Ovary (tissue), 7 donors: ENCODE measurements at regions not wholly inside any gene's neighbourhood (a gene's known extent, or its start where the extent isn't known, plus 50 kb on each side); places are given as distances from the start of the nearest gene placed in this dataset.

Experiments
- DNase-seq, 5 donors: peaks; one replicate each; pipeline ENCODE4 v3.0.0-alpha.2; 2019 to 2020
- H3K27ac ChIP-seq, 2 donors: fragments of 200-600 bp; one replicate each; pipeline versions ENCODE4 v1.5.1 to v1.8.0; 2019 to 2022
- H3K27me3 ChIP-seq: fragments of 200-600 bp; one replicate; pipeline ENCODE4 v1.8.0; 2022
- H3K36me3 ChIP-seq: fragments of 200-600 bp; sonication (generic); one replicate; pipeline ENCODE4 v1.5.1; 2019
- H3K4me1 ChIP-seq: one replicate; pipeline ENCODE4 v1.8.1; 2013; ENCODE audit warnings: mild to moderate bottlenecking, moderate library complexity; ENCODE audit not compliant: insufficient read depth
- H3K4me3 ChIP-seq: fragments of 200-600 bp; sonication (generic); one replicate; pipeline ENCODE4 v1.5.1; 2017
- H3K9me3 ChIP-seq, 2 donors: fragments of 200-600 bp in 1 of 2; sonication (generic) in 1 of 2; one replicate each; pipeline versions ENCODE4 v1.5.1 to v1.8.1; 2013 to 2019; ENCODE audit warnings: mild to moderate bottlenecking in 1 of 2, moderate library complexity in 1 of 2
- EP300 ChIP-seq: sonication (generic); formaldehyde crosslinking; IDR thresholded peaks from one replicate; pipeline ENCODE4 v1.6.1; 2017; ENCODE audit warnings: antibody characterized with exemption
- POLR2A ChIP-seq: fragments of 450-650 bp; IDR thresholded peaks from one replicate; pipeline ENCODE4 v1.6.1; 2017; ENCODE audit warnings: antibody characterized with exemption, mild to moderate bottlenecking, moderate library complexity
- WGBS, 3 donors: extraction: QIAGEN DNeasy Blood & Tissue Kit in 1 of 3; methylation state at CpG; one replicate each; pipeline versions ENCODE4 v1.1.5 to v1.1.7; 2013 to 2017; 5-methylcytosine and 5-hydroxymethylcytosine counted together
- intact Hi-C, 4 donors: fragments of 100-400 bp; cut with DNase I; formaldehyde crosslinking; loops; one replicate each; pipeline versions ENCODE4 v1.11.0 to v1.15.1; 2022 to 2023
- TF ChIP-seq, protein P1 (sequence below), 3 donors: fragments of 450-650 bp in 2 of 3; fragments of 200-600 bp in 1 of 3; IDR thresholded peaks; one replicate each; pipeline versions ENCODE4 v1.5.1 to v1.8.0; 2016 to 2022; ENCODE audit warnings: antibody characterized with exemption in 3 of 3, mild to moderate bottlenecking in 1 of 3
- donor health status: DM: no; HTN: no; CAD: no; lungs with moderate emphysema.
- donor health status: DM: no; HTN: no; CAD: no.
- donor health status: Bipolar disorder and iron deficiency.
- donor health status: DM: no; HTN: no; CAD: no.
- donor health status: DM: yes; HTN: yes; CAD: no.

DNA sequence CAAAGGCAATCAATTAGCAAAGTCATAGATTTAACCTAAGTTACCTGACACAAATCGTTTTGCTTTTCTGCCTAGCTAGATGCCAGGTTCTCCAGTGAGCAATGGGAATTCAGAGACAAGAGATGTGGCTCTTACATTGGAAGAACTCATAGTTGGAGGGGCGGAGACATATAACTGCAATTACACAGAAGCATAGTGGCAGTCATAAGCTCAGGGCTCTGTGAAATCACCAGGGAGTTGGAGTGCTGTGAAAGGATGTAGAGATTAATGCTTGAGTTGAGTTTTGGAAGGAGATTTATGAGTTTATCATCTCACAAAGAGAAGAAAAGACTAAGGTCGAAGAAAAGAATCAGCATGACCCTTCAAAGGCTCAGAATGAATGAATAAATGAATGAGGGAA lies 457.2 kb upstream of the TRIB2 start:
- DNase-seq: no peak
- 89 to 94% (median 93%) methylated on average over 3 of the region's 3 CpGs for WGBS, 3 donors
- peaks cover 7% of the 10 kb centered on the region for H3K4me1 ChIP-seq
- TF ChIP-seq, protein P1, sequence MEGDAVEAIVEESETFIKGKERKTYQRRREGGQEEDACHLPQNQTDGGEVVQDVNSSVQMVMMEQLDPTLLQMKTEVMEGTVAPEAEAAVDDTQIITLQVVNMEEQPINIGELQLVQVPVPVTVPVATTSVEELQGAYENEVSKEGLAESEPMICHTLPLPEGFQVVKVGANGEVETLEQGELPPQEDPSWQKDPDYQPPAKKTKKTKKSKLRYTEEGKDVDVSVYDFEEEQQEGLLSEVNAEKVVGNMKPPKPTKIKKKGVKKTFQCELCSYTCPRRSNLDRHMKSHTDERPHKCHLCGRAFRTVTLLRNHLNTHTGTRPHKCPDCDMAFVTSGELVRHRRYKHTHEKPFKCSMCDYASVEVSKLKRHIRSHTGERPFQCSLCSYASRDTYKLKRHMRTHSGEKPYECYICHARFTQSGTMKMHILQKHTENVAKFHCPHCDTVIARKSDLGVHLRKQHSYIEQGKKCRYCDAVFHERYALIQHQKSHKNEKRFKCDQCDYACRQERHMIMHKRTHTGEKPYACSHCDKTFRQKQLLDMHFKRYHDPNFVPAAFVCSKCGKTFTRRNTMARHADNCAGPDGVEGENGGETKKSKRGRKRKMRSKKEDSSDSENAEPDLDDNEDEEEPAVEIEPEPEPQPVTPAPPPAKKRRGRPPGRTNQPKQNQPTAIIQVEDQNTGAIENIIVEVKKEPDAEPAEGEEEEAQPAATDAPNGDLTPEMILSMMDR (IDR thresholded peaks at IDR 0.05): no peak
- no peak for TF ChIP-seq EP300
- TF ChIP-seq POLR2A: no peak
- no peaks in the 10 kb centered on the region for H3K27me3 ChIP-seq
- H3K9me3 ChIP-seq: no peaks in the 10 kb centered on the region
- intact Hi-C loops: no loop called here
- H3K27ac ChIP-seq: no peak overlapping the region
- no peaks in the 10 kb centered on the region for H3K36me3 ChIP-seq
- no peak overlapping the region for H3K4me3 ChIP-seq

DNA sequence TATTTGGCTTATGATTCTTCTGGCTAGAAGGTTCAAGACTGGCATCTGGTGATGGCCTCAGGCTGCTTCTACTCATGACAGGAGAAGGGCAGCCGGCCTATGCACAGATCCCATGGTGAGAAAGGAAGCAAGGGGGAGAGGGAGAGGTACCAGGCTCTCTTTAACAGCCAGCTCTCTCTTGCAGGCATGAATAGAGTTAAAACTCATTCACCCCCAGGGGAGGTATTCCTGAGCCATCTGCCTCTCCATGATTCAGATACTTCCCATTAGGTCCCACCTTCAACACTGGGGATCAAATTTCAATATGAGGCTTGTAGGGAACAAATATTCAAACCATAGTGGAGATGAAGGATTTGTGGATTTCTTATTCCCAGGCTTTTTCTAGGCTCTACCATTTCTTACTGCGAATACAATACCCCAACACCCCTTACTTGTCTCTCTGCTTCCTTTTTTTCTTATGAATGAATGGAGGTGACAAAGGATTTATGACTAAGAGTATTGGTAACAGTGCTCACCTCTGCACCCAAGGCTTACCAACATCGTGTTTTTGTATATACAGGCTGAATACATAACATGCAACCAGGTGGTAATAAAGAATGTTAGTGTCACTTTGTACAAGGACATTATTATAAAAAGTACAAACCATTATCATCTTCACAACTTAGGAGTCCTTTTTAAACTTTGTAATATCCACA lies 454.6 kb upstream of the TRIB2 start:
- TF ChIP-seq POLR2A (no peak), EP300 (no peak)
- TF ChIP-seq, protein P1 (IDR thresholded peaks at IDR 0.05): no peak
- Histone ChIP-seq H3K4me1 (peaks cover 5% of the 10 kb centered on the region), H3K9me3 (no peaks in the 10 kb centered on the region), H3K27ac (peak overlapping the region in 1 of 2 donors; percentile 49), H3K27me3 (no peaks in the 10 kb centered on the region), H3K4me3 (no peak overlapping the region), H3K36me3 (no peaks in the 10 kb centered on the region)
- 58 to 68% (median 67%) methylated on average over 3 of the region's 3 CpGs for WGBS, 3 donors
- no peak for DNase-seq
- intact Hi-C loops: no loop called here

DNA sequence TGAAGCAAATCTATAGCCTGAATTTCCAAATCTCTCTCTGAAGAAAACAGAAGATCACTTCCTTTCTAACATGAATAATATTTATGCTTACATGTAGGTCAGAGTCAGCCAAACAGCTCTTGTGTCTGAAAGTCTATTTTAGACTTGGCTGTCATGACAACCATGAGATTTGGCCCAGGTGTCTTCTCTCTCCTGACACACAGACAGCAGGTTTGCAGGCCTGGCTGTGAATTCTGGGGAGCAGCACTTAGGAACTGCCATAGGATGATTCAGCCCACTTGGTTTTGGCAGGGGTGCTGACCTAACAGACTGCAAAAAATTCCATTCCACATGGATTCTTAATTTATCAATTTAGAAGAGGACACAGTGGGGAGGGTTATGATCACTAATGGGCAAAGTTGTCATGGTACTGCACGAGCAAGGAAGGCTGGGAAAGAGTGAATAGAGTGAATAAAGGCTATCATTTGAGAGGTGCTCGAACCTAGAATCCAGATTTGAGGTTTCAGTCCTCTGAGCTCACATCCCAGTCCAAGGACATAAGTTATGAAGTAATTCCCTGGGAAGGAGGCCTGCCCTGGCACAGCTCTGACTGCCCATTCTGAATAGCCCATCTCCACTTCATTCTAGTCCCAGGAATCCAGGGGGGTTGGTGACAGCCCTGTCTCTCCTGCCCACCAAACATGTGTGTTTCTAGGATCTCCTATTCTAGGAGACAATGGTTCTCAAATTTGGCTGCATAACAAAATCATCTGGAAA lies 453.9 kb upstream of the TRIB2 start:
- DNase-seq: peak; percentile 41 to 65 (median 60)
- Histone ChIP-seq H3K27me3 (no peaks in the 10 kb centered on the region), H3K36me3 (no peaks in the 10 kb centered on the region), H3K27ac (peak overlapping the region in 1 of 2 donors; percentile 49), H3K4me1 (peaks cover 5% of the 10 kb centered on the region), H3K9me3 (no peaks in the 10 kb centered on the region), H3K4me3 (no peak overlapping the region)
- TF ChIP-seq, protein P1 (IDR thresholded peaks at IDR 0.05): no peak
- no peak for TF ChIP-seq EP300
- TF ChIP-seq POLR2A: no peak
- 14 to 18% (median 16%) methylated on average over 2 of the region's 2 CpGs for WGBS, 3 donors
- intact Hi-C loops: no loop called here

- no peaks in the 10 kb centered on the region for H3K36me3 ChIP-seq
- intact Hi-C loops: no loop called here
- H3K27me3 ChIP-seq: no peaks in the 10 kb centered on the region
- peaks cover 5% of the 10 kb centered on the region for H3K4me1 ChIP-seq
- H3K27ac ChIP-seq: no peak overlapping the region
- DNase-seq: no peak
- no peaks in the 10 kb centered on the region for H3K9me3 ChIP-seq
- H3K4me3 ChIP-seq: no peak overlapping the region
- TF ChIP-seq, protein P1 (IDR thresholded peaks at IDR 0.05): no peak
- TF ChIP-seq POLR2A (no peak), EP300 (no peak)
These were observed 453.0 kb upstream of the TRIB2 start for GRCh38 chr2:12263730-12264129.
